Upper lobe of left lung (tissue), 6 donors: ENCODE measurements at regions not wholly inside any gene's neighbourhood (a gene's known extent, or its start where the extent isn't known, plus 50 kb on each side); places are given as distances from the start of the nearest gene placed in this dataset.

Experiments used
- ATAC-seq, 2 donors: fragments of 200-7000 bp; cut with Tn5 transposase; one replicate each; pipeline ENCODE4 v1.9.1; 2022; ENCODE audit warnings: mild to moderate bottlenecking in 2 of 2, moderate library complexity in 2 of 2; ENCODE audit not compliant: low FRiP score in 2 of 2
- DNase-seq, 2 donors: peaks; one replicate each; pipeline ENCODE4 v3.0.0-alpha.2; 2019 to 2020
- H3K27ac ChIP-seq, 4 donors: fragments of 200-600 bp; sonication (generic); one replicate each; pipeline ENCODE4 v1.5.1; 2016 to 2019
- H3K27me3 ChIP-seq, 4 donors: fragments of 200-600 bp; sonication (generic); one replicate each; pipeline ENCODE4 v1.5.1; 2017 to 2019
- H3K36me3 ChIP-seq, 4 donors: fragments of 200-600 bp; sonication (generic); one replicate each; pipeline ENCODE4 v1.5.1; 2016 to 2019
- H3K4me1 ChIP-seq, 4 donors: fragments of 200-600 bp; sonication (generic); one replicate each; pipeline ENCODE4 v1.5.1; 2018 to 2019
- H3K4me3 ChIP-seq, 4 donors: fragments of 200-600 bp; sonication (generic); one replicate each; pipeline ENCODE4 v1.5.1; 2017 to 2019; ENCODE audit warnings: mild to moderate bottlenecking in 2 of 4, moderate library complexity in 1 of 4
- H3K9me3 ChIP-seq, 4 donors: fragments of 200-600 bp; sonication (generic); one replicate each; pipeline ENCODE4 v1.5.1; 2018 to 2019
- CTCF ChIP-seq, 6 experiments: fragments of 450-650 bp in 4 of 6; fragments of 200-600 bp in 2 of 6; sonication (generic) in 2 of 6; IDR thresholded peaks; one replicate each; pipeline ENCODE4 v1.5.1; 2016 to 2019; ENCODE audit warnings: antibody characterized with exemption in 6 of 6
- EP300 ChIP-seq, 4 donors: sonication (generic); formaldehyde crosslinking; IDR thresholded peaks; one replicate each; pipeline ENCODE4 v1.5.1; 2017; ENCODE audit warnings: antibody characterized with exemption in 4 of 4, control low read depth in 2 of 4
- POLR2A ChIP-seq, 4 donors: fragments of 450-650 bp; IDR thresholded peaks; one replicate each; pipeline ENCODE4 v1.5.1; 2016 to 2017; ENCODE audit warnings: antibody characterized with exemption in 4 of 4, mild to moderate bottlenecking in 2 of 4
- POLR2AphosphoS5 ChIP-seq, 2 donors: sonication (generic); formaldehyde crosslinking; IDR thresholded peaks; one replicate each; pipeline ENCODE4 v1.5.1; 2017; ENCODE audit warnings: antibody characterized with exemption in 2 of 2
- WGBS, 2 donors: methylation state at CpG; one replicate each; pipeline ENCODE4 v1.1.5; 2017 to 2018; 5-methylcytosine and 5-hydroxymethylcytosine counted together
- donor health status: DM: no; HTN: no; CAD: no; lungs with moderate emphysema.
- donor health status: DM: no; HTN: yes; CAD: no; lungs with severe emphysema.

GRCh38 chr1:215487466-215487865 lies 79.6 kb upstream of the KCTD3 start:
- ATAC-seq = no peak
- Histone ChIP-seq H3K36me3 (no peaks in the 10 kb centered on the region), H3K27ac (no peak overlapping the region), H3K9me3 (no peaks in the 10 kb centered on the region), H3K4me1 (no peaks in the 10 kb centered on the region), H3K27me3 (no peaks in the 10 kb centered on the region), H3K4me3 (no peak overlapping the region)
- DNase-seq = no peak
- 91 to 98% methylated on average over 1 of the region's 1 CpG for WGBS, 2 donors
- no peak for TF ChIP-seq POLR2A (IDR thresholded peaks at IDR 0.05)
- no peak for TF ChIP-seq EP300 (IDR thresholded peaks at IDR 0.05)
- TF ChIP-seq CTCF (IDR thresholded peaks at IDR 0.05) = no peak
- no peak for TF ChIP-seq POLR2AphosphoS5 (IDR thresholded peaks at IDR 0.05)

- no peak for ATAC-seq
These were observed 78.3 kb upstream of the KCTD3 start for GRCh38 chr1:215488850-215489249.

GRCh38 chr1:215489771-215490565 lies 77.1 kb upstream of the KCTD3 start:
- no peak for ATAC-seq
- 72 to 78% methylated on average over 3 of the region's 3 CpGs for WGBS, 2 donors
- TF ChIP-seq CTCF (IDR thresholded peaks at IDR 0.05) (no peak), POLR2A (IDR thresholded peaks at IDR 0.05) (no peak), POLR2AphosphoS5 (IDR thresholded peaks at IDR 0.05) (no peak), EP300 (IDR thresholded peaks at IDR 0.05) (no peak)

More at GRCh38 chr1:215488850-215489249, 78.3 kb upstream of the KCTD3 start:
- Histone ChIP-seq H3K4me3 (no peak overlapping the region), H3K36me3 (no peaks in the 10 kb centered on the region), H3K4me1 (no peaks in the 10 kb centered on the region), H3K9me3 (no peaks in the 10 kb centered on the region), H3K27me3 (no peaks in the 10 kb centered on the region), H3K27ac (no peak overlapping the region)
- TF ChIP-seq POLR2A (IDR thresholded peaks at IDR 0.05) (no peak), POLR2AphosphoS5 (IDR thresholded peaks at IDR 0.05) (no peak), CTCF (IDR thresholded peaks at IDR 0.05) (no peak), EP300 (IDR thresholded peaks at IDR 0.05) (no peak)
- WGBS, 2 donors = 50 to 65% methylated on average over 1 of the region's 1 CpG
- no peak for DNase-seq

GRCh38 chr1:215497528-215497927 lies 69.6 kb upstream of the KCTD3 start:
- WGBS, 2 donors = 76 to 81% methylated on average over 5 to 7 of the region's 7 CpGs
- no peaks in the 10 kb centered on the region for H3K27me3 ChIP-seq
- H3K4me3 ChIP-seq = no peak overlapping the region
- DNase-seq = no peak
- no peak for TF ChIP-seq POLR2A (IDR thresholded peaks at IDR 0.05)
- TF ChIP-seq EP300 (IDR thresholded peaks at IDR 0.05) = no peak
- TF ChIP-seq CTCF (IDR thresholded peaks at IDR 0.05) = no peak
- no peak for TF ChIP-seq POLR2AphosphoS5 (IDR thresholded peaks at IDR 0.05)
- no peak for ATAC-seq
- no peaks in the 10 kb centered on the region for H3K9me3 ChIP-seq
- H3K36me3 ChIP-seq = no peaks in the 10 kb centered on the region
- H3K27ac ChIP-seq = no peak overlapping the region
- H3K4me1 ChIP-seq = no peaks in the 10 kb centered on the region

More at GRCh38 chr1:215489771-215490565, 77.1 kb upstream of the KCTD3 start:
- Histone ChIP-seq H3K4me3 (no peak overlapping the region), H3K36me3 (no peaks in the 10 kb centered on the region), H3K9me3 (no peaks in the 10 kb centered on the region), H3K4me1 (no peaks in the 10 kb centered on the region), H3K27me3 (no peaks in the 10 kb centered on the region), H3K27ac (no peak overlapping the region)
- DNase-seq = no peak

GRCh38 chr1:215501496-215501895 lies 65.6 kb upstream of the KCTD3 start:
- no peak for DNase-seq
- no peak overlapping the region for H3K4me3 ChIP-seq
- no peaks in the 10 kb centered on the region for H3K4me1 ChIP-seq
- H3K36me3 ChIP-seq = no peaks in the 10 kb centered on the region
- no peak for TF ChIP-seq POLR2AphosphoS5 (IDR thresholded peaks at IDR 0.05)
- TF ChIP-seq CTCF (IDR thresholded peaks at IDR 0.05) = no peak
- TF ChIP-seq POLR2A (IDR thresholded peaks at IDR 0.05) = no peak
- TF ChIP-seq EP300 (IDR thresholded peaks at IDR 0.05) = no peak
- 63 to 65% methylated on average over 4 of the region's 4 CpGs for whole genome bisulfite sequencing, 2 donors
- no peaks in the 10 kb centered on the region for H3K27me3 ChIP-seq
- no peak overlapping the region for H3K27ac ChIP-seq
- no peaks in the 10 kb centered on the region for H3K9me3 ChIP-seq
- ATAC-seq = no peak
